ENCODE measurements at regions not wholly inside any gene's neighbourhood (a gene's known extent, or its start where the extent isn't known, plus 50 kb on each side); places are given as distances from the start of the nearest gene placed in this dataset.

DNA sequence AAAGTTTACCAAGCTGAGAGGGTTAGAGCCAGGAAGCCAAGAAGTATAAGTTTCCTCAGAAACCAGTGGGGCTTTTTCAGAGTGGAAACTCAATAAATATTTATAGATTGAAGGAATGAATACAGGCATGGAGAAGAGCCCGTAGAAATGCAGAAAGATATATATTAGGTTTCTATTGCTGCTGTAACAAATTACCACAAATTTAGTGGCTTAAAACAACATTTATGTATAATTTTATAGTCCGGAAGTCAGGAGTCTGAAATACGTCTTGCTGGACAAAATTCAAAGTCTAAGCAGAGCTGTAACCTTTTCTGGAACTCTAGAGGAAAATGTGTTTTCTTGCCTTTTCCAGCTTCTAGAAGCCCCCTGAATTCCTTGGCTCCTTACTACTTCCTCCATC is 107.3 kb upstream of the SEMA3D start (continued):
- TF ChIP-seq SAP30 (IDR thresholded peaks at IDR 0.05; ENCODE audit: borderline replicate concordance, insufficient read depth, low read depth, low read length, poor library complexity, severe bottlenecking): no peak
- no peak for TF ChIP-seq ZFP30 (CRISPR knock-in tag; IDR thresholded peaks at IDR 0.05; ENCODE audit: borderline replicate concordance)
- TF ChIP-seq ZNF766 (CRISPR knock-in tag; conservative IDR thresholded peaks at IDR 0.05): no peak
- no peak for TF ChIP-seq SMARCA5 (IDR thresholded peaks at IDR 0.05)
- no peak for TF ChIP-seq ZNF140 (CRISPR knock-in tag; IDR thresholded peaks at IDR 0.05)
- no peak for TF ChIP-seq RBM14 (IDR thresholded peaks at IDR 0.05; ENCODE audit: borderline replicate concordance, insufficient read depth, low read depth, low read length)
- no peak for TF ChIP-seq ZNF780A (CRISPR knock-in tag; IDR thresholded peaks at IDR 0.05)
- no peak for TF ChIP-seq NR1H2 (CRISPR knock-in tag; IDR thresholded peaks at IDR 0.05)
- no peak for TF ChIP-seq ZNF79 (CRISPR knock-in tag; IDR thresholded peaks at IDR 0.05; ENCODE audit: low read depth)
- TF ChIP-seq U2AF2 (optimal IDR thresholded peaks at IDR 0.05; ENCODE audit: low read depth, low read length): no peak
- TF ChIP-seq ZEB2 (IDR thresholded peaks at IDR 0.05): no peak
- TF ChIP-seq, protein P1, sequence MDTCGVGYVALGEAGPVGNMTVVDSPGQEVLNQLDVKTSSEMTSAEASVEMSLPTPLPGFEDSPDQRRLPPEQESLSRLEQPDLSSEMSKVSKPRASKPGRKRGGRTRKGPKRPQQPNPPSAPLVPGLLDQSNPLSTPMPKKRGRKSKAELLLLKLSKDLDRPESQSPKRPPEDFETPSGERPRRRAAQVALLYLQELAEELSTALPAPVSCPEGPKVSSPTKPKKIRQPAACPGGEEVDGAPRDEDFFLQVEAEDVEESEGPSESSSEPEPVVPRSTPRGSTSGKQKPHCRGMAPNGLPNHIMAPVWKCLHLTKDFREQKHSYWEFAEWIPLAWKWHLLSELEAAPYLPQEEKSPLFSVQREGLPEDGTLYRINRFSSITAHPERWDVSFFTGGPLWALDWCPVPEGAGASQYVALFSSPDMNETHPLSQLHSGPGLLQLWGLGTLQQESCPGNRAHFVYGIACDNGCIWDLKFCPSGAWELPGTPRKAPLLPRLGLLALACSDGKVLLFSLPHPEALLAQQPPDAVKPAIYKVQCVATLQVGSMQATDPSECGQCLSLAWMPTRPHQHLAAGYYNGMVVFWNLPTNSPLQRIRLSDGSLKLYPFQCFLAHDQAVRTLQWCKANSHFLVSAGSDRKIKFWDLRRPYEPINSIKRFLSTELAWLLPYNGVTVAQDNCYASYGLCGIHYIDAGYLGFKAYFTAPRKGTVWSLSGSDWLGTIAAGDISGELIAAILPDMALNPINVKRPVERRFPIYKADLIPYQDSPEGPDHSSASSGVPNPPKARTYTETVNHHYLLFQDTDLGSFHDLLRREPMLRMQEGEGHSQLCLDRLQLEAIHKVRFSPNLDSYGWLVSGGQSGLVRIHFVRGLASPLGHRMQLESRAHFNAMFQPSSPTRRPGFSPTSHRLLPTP (IDR thresholded peaks at IDR 0.05; ENCODE audit: borderline replicate concordance, extremely low read depth, insufficient read length): no peak
- TF ChIP-seq RBM15 (IDR thresholded peaks at IDR 0.05; ENCODE audit: insufficient read depth, low read length): no peak

Measured in K562 (cell line).